SU-DHL-6 (cell line): ENCODE measurements at regions not wholly inside any gene's neighbourhood (a gene's known extent, or its start where the extent isn't known, plus 50 kb on each side); places are given as distances from the start of the nearest gene placed in this dataset.

Experiments used
- H2AFZ ChIP-seq: fragments of 200-600 bp; sonication (generic); 2 replicates; pipeline ENCODE4 v1.6.1; 2014; ENCODE audit warnings: low read depth, mild to moderate bottlenecking, moderate library complexity, mixed read lengths, antibody characterized with exemption, low read length; ENCODE audit not compliant: severe bottlenecking
- H3F3A ChIP-seq: fragments of 200-600 bp; shearing (Covaris generic); 2 replicates; pipeline ENCODE4 v1.6.0; 2016; ENCODE audit warnings: antibody characterized with exemption, mild to moderate bottlenecking; ENCODE audit not compliant: insufficient read depth
- H3K27ac ChIP-seq: fragments of 200-600 bp; sonication (generic); 2 replicates; pipeline ENCODE4 v1.5.1; 2016; ENCODE audit warnings: low read depth, mild to moderate bottlenecking, low read length, moderate library complexity, mixed read lengths
- H3K27me3 ChIP-seq: fragments of 200-600 bp; sonication (generic), shearing (Covaris generic); 2 replicates; pipeline ENCODE4 v1.6.0; 2014; ENCODE audit warnings: mild to moderate bottlenecking, low read length
- H3K36me3 ChIP-seq: fragments of 200-600 bp; sonication (generic); 2 replicates; pipeline ENCODE4 v1.6.1; 2014; ENCODE audit warnings: mild to moderate bottlenecking, low read length, mixed read lengths
- H3K4me2 ChIP-seq: fragments of 300-600, 200-600 bp; shearing (Covaris generic), sonication (generic); 2 replicates; pipeline ENCODE4 v1.6.0; 2014; ENCODE audit warnings: low read length, low read depth, mild to moderate bottlenecking; ENCODE audit not compliant: poor library complexity, severe bottlenecking
- H3K4me3 ChIP-seq: fragments of 200-600 bp; sonication (generic); 2 replicates; pipeline ENCODE4 v1.5.1; 2014; ENCODE audit warnings: antibody characterized with exemption, low read length, mild to moderate bottlenecking, mixed read lengths; ENCODE audit not compliant: insufficient read depth, poor library complexity, severe bottlenecking
- H3K79me2 ChIP-seq: fragments of 200-600 bp; sonication (generic); 2 replicates; pipeline ENCODE4 v1.6.1; 2014; ENCODE audit warnings: mild to moderate bottlenecking, low read length, moderate library complexity; ENCODE audit not compliant: insufficient read depth
- H3K9ac ChIP-seq: fragments of 200-600 bp; sonication (generic); 2 replicates; pipeline ENCODE4 v1.7.0; 2014; ENCODE audit warnings: mild to moderate bottlenecking, low read length
- H3K9me2 ChIP-seq: fragments of 200-600 bp; sonication (generic); replicated peaks from 2 replicates; pipeline ENCODE4 v1.6.1; 2014; ENCODE audit warnings: low read length; ENCODE audit not compliant: insufficient read depth
- H3K9me3 ChIP-seq: fragments of 200-600 bp; sonication (generic); 2 replicates; pipeline ENCODE4 v1.6.1; 2014; ENCODE audit warnings: low read length, mixed read lengths; ENCODE audit not compliant: insufficient read depth
- H4K20me1 ChIP-seq: fragments of 200-600 bp; sonication (generic); 2 replicates; pipeline ENCODE4 v1.6.1; 2014; ENCODE audit warnings: low read depth, mild to moderate bottlenecking, antibody characterized with exemption, low read length, moderate library complexity, mixed read lengths
- EZH2phosphoT487 ChIP-seq: fragments of 200-600 bp; sonication (generic), shearing (Covaris generic); conservative IDR thresholded peaks from 2 replicates; pipeline ENCODE4 v1.6.1; 2018; ENCODE audit warnings: mild to moderate bottlenecking, antibody characterized with exemption, low read length, moderate library complexity, mixed read lengths
- TF ChIP-seq, protein P1 (sequence below): fragments of 200-600 bp; sonication (generic); IDR thresholded peaks from one replicate; pipeline ENCODE4 v1.5.1; 2017; ENCODE audit warnings: antibody characterized with exemption, mild to moderate bottlenecking, low read length, moderate library complexity; ENCODE audit not compliant: insufficient read depth, poor library complexity, severe bottlenecking

DNA sequence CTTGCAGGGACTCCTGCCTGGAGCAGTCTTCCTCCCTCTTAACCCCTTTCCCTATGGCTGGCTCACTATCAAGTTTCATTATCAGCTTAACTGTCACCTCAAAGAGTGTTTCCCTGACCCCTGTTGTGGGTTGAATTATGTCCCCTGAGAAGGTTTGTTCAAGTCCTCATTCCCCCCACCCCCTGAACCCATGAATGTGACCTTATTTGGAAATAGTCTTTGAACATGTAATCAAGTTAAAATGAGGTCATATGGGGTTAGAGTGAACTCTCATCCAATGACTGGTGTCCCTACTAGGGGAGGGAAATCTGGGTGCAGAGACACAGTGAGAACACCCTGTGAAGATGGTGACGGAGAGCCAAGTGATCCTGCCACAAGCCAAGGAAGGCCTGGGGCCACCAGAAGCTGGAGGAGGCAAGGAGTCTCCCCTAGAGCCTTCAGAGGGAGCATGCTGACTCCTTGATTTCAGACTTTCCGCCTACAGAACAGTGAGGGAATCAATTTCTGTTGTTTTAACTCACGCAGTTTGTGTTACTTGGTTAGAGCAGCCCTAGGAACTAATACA is 165.2 kb upstream of the TOP1 start:
- Histone ChIP-seq H2AFZ (no peak overlapping the region), H3K9ac (no peak overlapping the region), H3K4me3 (no peak overlapping the region), H3K27me3 (no peaks in the 10 kb centered on the region), H3K36me3 (no peaks in the 10 kb centered on the region), H4K20me1 (no peaks in the 10 kb centered on the region), H3K9me3 (no peaks in the 10 kb centered on the region), H3K9me2 (no peaks in the 10 kb centered on the region), H3K79me2 (no peaks in the 10 kb centered on the region), H3F3A (no peaks in the 10 kb centered on the region), H3K27ac (no peak overlapping the region), H3K4me2 (no peak overlapping the region)
- TF ChIP-seq EZH2phosphoT487: no peak
- TF ChIP-seq, protein P1, sequence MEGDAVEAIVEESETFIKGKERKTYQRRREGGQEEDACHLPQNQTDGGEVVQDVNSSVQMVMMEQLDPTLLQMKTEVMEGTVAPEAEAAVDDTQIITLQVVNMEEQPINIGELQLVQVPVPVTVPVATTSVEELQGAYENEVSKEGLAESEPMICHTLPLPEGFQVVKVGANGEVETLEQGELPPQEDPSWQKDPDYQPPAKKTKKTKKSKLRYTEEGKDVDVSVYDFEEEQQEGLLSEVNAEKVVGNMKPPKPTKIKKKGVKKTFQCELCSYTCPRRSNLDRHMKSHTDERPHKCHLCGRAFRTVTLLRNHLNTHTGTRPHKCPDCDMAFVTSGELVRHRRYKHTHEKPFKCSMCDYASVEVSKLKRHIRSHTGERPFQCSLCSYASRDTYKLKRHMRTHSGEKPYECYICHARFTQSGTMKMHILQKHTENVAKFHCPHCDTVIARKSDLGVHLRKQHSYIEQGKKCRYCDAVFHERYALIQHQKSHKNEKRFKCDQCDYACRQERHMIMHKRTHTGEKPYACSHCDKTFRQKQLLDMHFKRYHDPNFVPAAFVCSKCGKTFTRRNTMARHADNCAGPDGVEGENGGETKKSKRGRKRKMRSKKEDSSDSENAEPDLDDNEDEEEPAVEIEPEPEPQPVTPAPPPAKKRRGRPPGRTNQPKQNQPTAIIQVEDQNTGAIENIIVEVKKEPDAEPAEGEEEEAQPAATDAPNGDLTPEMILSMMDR: no peak

DNA sequence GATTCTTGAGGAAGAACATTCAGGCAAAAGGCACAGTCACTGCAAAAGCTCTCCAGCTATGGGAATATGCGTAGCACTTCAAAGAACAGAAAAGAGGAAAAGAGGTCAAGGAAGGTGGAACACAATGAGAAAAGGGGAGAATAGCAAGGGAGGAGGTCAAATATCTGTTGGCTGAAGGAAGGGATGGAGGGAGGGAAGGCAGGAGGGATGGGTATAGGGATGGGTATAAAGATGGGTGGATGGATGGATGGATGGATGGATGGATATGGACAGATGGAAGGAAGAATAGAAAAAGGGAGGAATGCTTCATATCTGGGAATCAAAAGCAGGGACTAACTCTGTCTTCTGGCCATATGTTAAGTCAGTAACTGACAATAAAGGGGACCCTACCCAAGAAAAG is 164.2 kb upstream of the TOP1 start:
- Histone ChIP-seq H3K36me3 (no peaks in the 10 kb centered on the region), H3K27ac (no peak overlapping the region), H2AFZ (no peak overlapping the region), H3K4me3 (no peak overlapping the region), H3K9me3 (no peaks in the 10 kb centered on the region), H3K9me2 (no peaks in the 10 kb centered on the region), H4K20me1 (no peaks in the 10 kb centered on the region), H3K27me3 (no peaks in the 10 kb centered on the region), H3K79me2 (no peaks in the 10 kb centered on the region), H3K4me2 (no peak overlapping the region), H3F3A (no peaks in the 10 kb centered on the region), H3K9ac (no peak overlapping the region)
- TF ChIP-seq, protein P1: no peak

GRCh38 chr20:40865095-40865494 is 163.5 kb upstream of the TOP1 start:
- H3K4me3 ChIP-seq: no peak overlapping the region
- TF ChIP-seq, protein P1: no peak
- no peak for TF ChIP-seq EZH2phosphoT487
- H3K9ac ChIP-seq: no peak overlapping the region
- H3K4me2 ChIP-seq: no peak overlapping the region
- H4K20me1 ChIP-seq: no peaks in the 10 kb centered on the region
- H3K27me3 ChIP-seq: no peaks in the 10 kb centered on the region
- H3F3A ChIP-seq: no peaks in the 10 kb centered on the region
- H2AFZ ChIP-seq: no peak overlapping the region
- H3K9me3 ChIP-seq: no peaks in the 10 kb centered on the region
- H3K36me3 ChIP-seq: no peaks in the 10 kb centered on the region
- H3K79me2 ChIP-seq: no peaks in the 10 kb centered on the region
- no peak overlapping the region for H3K27ac ChIP-seq
- no peaks in the 10 kb centered on the region for H3K9me2 ChIP-seq
